Sigmoid colon (tissue), 6 donors: ENCODE measurements at regions not wholly inside any gene's neighbourhood (a gene's known extent, or its start where the extent isn't known, plus 50 kb on each side); places are given as distances from the start of the nearest gene placed in this dataset.
A peak's percentile ranks its signal among the peaks of the same experiment; 100 is the strongest.

Experiments
- DNase-seq: peaks from one replicate; pipeline ENCODE4 v3.0.0-alpha.2; 2019
- H3K27ac ChIP-seq, 4 donors: fragments of 200-600 bp; sonication (generic); one replicate each; pipeline ENCODE4 v1.5.1; 2016 to 2019; ENCODE audit warnings: mild to moderate bottlenecking in 1 of 4
- H3K27me3 ChIP-seq, 3 donors: fragments of 200-600 bp; sonication (generic); one replicate each; pipeline ENCODE4 v1.5.1; 2019; ENCODE audit warnings: mild to moderate bottlenecking in 1 of 3
- H3K36me3 ChIP-seq, 4 donors: fragments of 200-600 bp; sonication (generic); one replicate each; pipeline ENCODE4 v1.5.1; 2016 to 2019
- H3K4me1 ChIP-seq, 4 donors: fragments of 200-600 bp; sonication (generic); one replicate each; pipeline ENCODE4 v1.5.1; 2017 to 2019
- H3K4me3 ChIP-seq, 4 donors: fragments of 200-600 bp; sonication (generic); one replicate each; pipeline ENCODE4 v1.5.1; 2017 to 2019; ENCODE audit warnings: mild to moderate bottlenecking in 2 of 4, moderate library complexity in 1 of 4
- H3K9me3 ChIP-seq, 4 donors: fragments of 200-600 bp in 3 of 4; sonication (generic) in 3 of 4; one replicate each; pipeline versions ENCODE4 v1.5.1 to v1.6.1; 2013 to 2019
- CTCF ChIP-seq, 4 experiments: fragments of 450-650 bp in 3 of 4; fragments of 200-600 bp in 1 of 4; IDR thresholded peaks; one replicate each; pipeline ENCODE4 v1.5.1; 2016 to 2019; ENCODE audit warnings: antibody characterized with exemption in 4 of 4, mild to moderate bottlenecking in 3 of 4, moderate library complexity in 2 of 4
- EP300 ChIP-seq, 4 donors: sonication (generic); formaldehyde crosslinking; IDR thresholded peaks; one replicate each; pipeline ENCODE4 v1.6.1; 2017; ENCODE audit warnings: antibody characterized with exemption in 4 of 4
- POLR2A ChIP-seq, 2 donors: fragments of 450-650 bp; IDR thresholded peaks; one replicate each; pipeline ENCODE4 v1.6.1; 2016; ENCODE audit warnings: antibody characterized with exemption in 2 of 2, mild to moderate bottlenecking in 2 of 2, moderate library complexity in 2 of 2
- POLR2AphosphoS5 ChIP-seq, 4 donors: sonication (generic); formaldehyde crosslinking; IDR thresholded peaks; one replicate each; pipeline ENCODE4 v1.6.1; 2017; ENCODE audit warnings: antibody characterized with exemption in 4 of 4
- WGBS, 2 donors: extraction: QIAGEN DNeasy Blood & Tissue Kit; methylation state at CpG; one replicate each; pipeline ENCODE4 v1.1.7; 2013; 5-methylcytosine and 5-hydroxymethylcytosine counted together
- intact Hi-C: fragments of 100-400 bp; cut with DNase I; formaldehyde crosslinking; loops from one replicate; pipeline ENCODE4 v1.15.1; 2023
- donor health status: healthy with polysubstance abuse.
- donor health status: healthy.

- no peak for TF ChIP-seq POLR2A (IDR thresholded peaks at IDR 0.05)
- intact Hi-C loops = no loop called here
- WGBS, 2 donors = 68 to 73% methylated on average over 2 of the region's 2 CpGs
- DNase-seq = no peak
- no peaks in the 10 kb centered on the region for H3K4me1 ChIP-seq
- no peaks in the 10 kb centered on the region for H3K36me3 ChIP-seq
- H3K27me3 ChIP-seq = no peaks in the 10 kb centered on the region
- no peak overlapping the region for H3K4me3 ChIP-seq
- no peak overlapping the region for H3K27ac ChIP-seq
- no peaks in the 10 kb centered on the region for H3K9me3 ChIP-seq
These were observed 221.2 kb upstream of the STK26 start for GRCh38 chrX:131801911-131802310.

- intact Hi-C loops = no loop called here
- peak overlapping the region in 2 of 4 donors; percentile 19 to 37 for H3K27ac ChIP-seq
- 85 to 92% methylated on average over 19 of the region's 19 CpGs for WGBS, 2 donors
These were observed 220.1 kb upstream of the STK26 start for GRCh38 chrX:131802836-131803626.

DNA sequence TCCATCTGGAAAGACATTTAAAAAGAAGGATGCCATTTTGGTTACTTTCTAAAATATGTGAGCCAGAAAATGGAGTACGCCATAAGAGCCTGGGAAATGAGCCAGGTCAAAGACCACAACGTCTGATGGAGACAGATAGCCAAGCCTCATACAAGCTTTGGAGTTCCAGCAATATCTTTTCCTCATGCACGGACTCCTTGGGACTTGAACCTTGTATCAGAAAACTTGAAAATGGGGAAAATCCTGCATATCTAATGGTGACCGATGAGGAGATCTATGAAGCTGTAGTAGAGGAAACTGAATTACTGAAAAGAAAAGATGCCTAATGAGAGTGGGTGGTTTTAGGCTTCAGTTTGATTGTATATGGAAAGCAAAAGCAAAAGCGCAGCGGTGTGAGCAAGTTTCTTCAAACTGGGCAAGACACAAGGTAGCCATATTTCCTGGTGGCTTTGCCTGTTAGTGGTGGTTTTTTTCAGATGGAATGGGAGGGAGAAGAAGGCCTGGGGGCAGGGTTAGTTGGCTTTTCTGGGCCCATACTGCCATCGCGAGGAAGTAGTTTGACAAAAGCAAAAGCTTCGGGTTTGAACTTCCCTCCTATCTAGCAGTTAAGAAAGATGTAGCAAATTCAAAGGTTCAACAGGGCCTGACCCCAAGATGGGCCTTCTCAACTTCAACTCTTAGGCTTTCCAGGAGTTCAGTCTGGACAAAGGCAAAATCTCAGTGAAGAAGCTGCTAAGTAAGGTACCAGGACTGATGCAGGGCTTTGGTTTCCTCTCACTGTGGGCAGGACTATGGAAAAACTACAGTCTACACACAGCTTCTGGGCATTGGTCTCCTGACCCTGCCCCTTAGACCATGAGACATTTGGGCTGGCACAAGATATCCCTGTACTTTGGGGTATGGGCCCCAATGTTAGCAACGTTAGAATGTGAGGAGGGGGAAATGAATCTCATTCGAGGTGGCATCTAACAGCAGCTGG lies 210.0 kb upstream of the STK26 start:
- Histone ChIP-seq H3K4me3 (peak overlapping the region in 2 of 4 donors; percentile 18 to 46), H3K9me3 (no peaks in the 10 kb centered on the region), H3K27me3 (no peaks in the 10 kb centered on the region), H3K4me1 (no peaks in the 10 kb centered on the region), H3K27ac (peak overlapping the region in 3 of 4 donors; percentile 31 to 75 (median 73)), H3K36me3 (no peaks in the 10 kb centered on the region)
- TF ChIP-seq CTCF (IDR thresholded peaks at IDR 0.05) (peak in 1 of 4 experiments; percentile 36), POLR2AphosphoS5 (IDR thresholded peaks at IDR 0.05) (peak in 2 of 4 donors; percentile 50 to 73), EP300 (IDR thresholded peaks at IDR 0.05) (no peak), POLR2A (IDR thresholded peaks at IDR 0.05) (no peak)
- 53 to 73% methylated on average over 11 of the region's 11 CpGs for WGBS, 2 donors
- peak; percentile 91 for DNase-seq
- intact Hi-C loops = no loop called here

More at GRCh38 chrX:131802836-131803626, 220.1 kb upstream of the STK26 start:
- peak; percentile 88 for DNase-seq
- Histone ChIP-seq H3K9me3 (no peaks in the 10 kb centered on the region), H3K36me3 (no peaks in the 10 kb centered on the region), H3K4me1 (no peaks in the 10 kb centered on the region), H3K4me3 (peak overlapping the region in 1 of 4 donors; percentile 40), H3K27me3 (no peaks in the 10 kb centered on the region)
- TF ChIP-seq EP300 (IDR thresholded peaks at IDR 0.05) (no peak), CTCF (IDR thresholded peaks at IDR 0.05) (peak in 1 of 4 experiments; percentile 36)

DNA sequence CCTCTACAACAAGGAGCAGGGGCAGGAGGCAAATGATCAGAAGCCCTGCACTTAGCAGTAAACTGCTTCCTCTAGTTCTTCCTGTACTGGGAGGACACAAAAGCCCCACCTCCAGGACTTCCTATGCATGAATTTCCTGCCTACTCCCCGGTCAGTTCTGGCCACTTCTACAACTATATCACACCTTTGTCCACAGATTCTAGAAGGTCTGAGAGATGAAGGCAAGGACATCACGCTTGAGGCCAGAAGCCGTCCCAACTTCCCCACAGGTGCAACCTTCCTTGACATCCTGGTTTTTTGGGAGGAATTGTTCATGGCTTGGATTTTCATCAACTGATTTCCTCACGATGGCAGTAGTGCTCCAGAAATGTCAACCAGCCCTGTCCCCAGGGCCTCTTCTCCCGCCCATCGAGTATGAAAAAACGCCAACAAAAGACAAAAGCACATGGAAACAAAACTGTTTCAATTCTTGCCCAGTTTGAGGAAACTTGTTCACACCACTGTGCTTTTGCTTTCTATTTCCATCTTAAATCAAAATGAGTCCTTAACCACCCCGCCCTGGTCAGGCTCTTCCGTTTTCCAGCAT lies 206.5 kb upstream of the STK26 start:
- TF ChIP-seq CTCF (IDR thresholded peaks at IDR 0.05) (peak in 1 of 4 experiments; percentile 54), POLR2A (IDR thresholded peaks at IDR 0.05) (no peak), POLR2AphosphoS5 (IDR thresholded peaks at IDR 0.05) (peak in 2 of 4 donors; percentile 65), EP300 (IDR thresholded peaks at IDR 0.05) (no peak)
- peak overlapping the region in 2 of 4 donors; percentile 13 to 46 for H3K4me3 ChIP-seq
- H3K36me3 ChIP-seq = no peaks in the 10 kb centered on the region
- WGBS, 2 donors = 51 to 71% methylated on average over 9 of the region's 9 CpGs
- intact Hi-C loops = loop anchor here (5.0 kb wide), 1 partner anchor 64 kb away; no protein-coding TSS in a partner anchor
- peak overlapping the region in 2 of 4 donors; percentile 48 to 67 for H3K27ac ChIP-seq
- no peaks in the 10 kb centered on the region for H3K27me3 ChIP-seq
- H3K9me3 ChIP-seq = no peaks in the 10 kb centered on the region
- peak; percentile 90 for DNase-seq
- no peaks in the 10 kb centered on the region for H3K4me1 ChIP-seq
